ENCODE measurements at regions not wholly inside any gene's neighbourhood (a gene's known extent, or its start where the extent isn't known, plus 50 kb on each side); places are given as distances from the start of the nearest gene placed in this dataset.

- no peaks in the 10 kb centered on the region for H3K27me3 Mint-ChIP-seq
- ChIA-PET POLR2A (ENCODE audit: partially characterized antibody) (no interaction called here), CTCF (ENCODE audit: partially characterized antibody) (no interaction called here)
- no peak overlapping the region for H3K27ac ChIP-seq (ENCODE audit: low read depth, low read length)
- no peak overlapping the region for H3K4me3 ChIP-seq (ENCODE audit: low read length in 2 of 2)
- no peaks in the 10 kb centered on the region for H3K4me1 Mint-ChIP-seq
- H3K4me1 ChIP-seq (ENCODE audit: insufficient read depth, low read length) = no peaks in the 10 kb centered on the region
- peaks cover 0 to 3% of the 10 kb centered on the region in 2 donors for H3K9me3 ChIP-seq (ENCODE audit: control insufficient read depth in 1 of 2, low read length in 2 of 2)
- no peaks in the 10 kb centered on the region for H3K27me3 ChIP-seq (ENCODE audit: insufficient read depth, low read length)
- intact Hi-C loops (cut with micrococcal nuclease) = no loop called here
- H3K27ac Mint-ChIP-seq = no peak overlapping the region
- H3K4me3 Mint-ChIP-seq = no peak overlapping the region
- H3K36me3 Mint-ChIP-seq = no peaks in the 10 kb centered on the region
- no peaks in the 10 kb centered on the region for H3K36me3 ChIP-seq (ENCODE audit: insufficient read depth, low read length)
- DNase-seq = no peak
- peaks cover 3 to 34% (median 16%) of the 10 kb centered on the region in 8 donors for H3K9me3 Mint-ChIP-seq
Observed at GRCh38 chr18:39751921-39752320, 2186.3 kb upstream of the CELF4 start.

GRCh38 chr18:39751161-39751560, 2185.6 kb upstream of the CELF4 start:
- peaks cover 3 to 29% (median 14%) of the 10 kb centered on the region in 8 donors for H3K9me3 Mint-ChIP-seq
- Histone ChIP-seq H3K27me3 (ENCODE audit: insufficient read depth, low read length) (no peaks in the 10 kb centered on the region), H3K27ac (ENCODE audit: low read depth, low read length) (no peak overlapping the region), H3K4me1 (ENCODE audit: insufficient read depth, low read length) (no peaks in the 10 kb centered on the region), H3K4me3 (ENCODE audit: low read length in 2 of 2) (no peak overlapping the region), H3K9me3 (ENCODE audit: control insufficient read depth in 1 of 2, low read length in 2 of 2) (peaks cover 0 to 3% of the 10 kb centered on the region in 2 donors), H3K36me3 (ENCODE audit: insufficient read depth, low read length) (no peaks in the 10 kb centered on the region)
- no peak overlapping the region for H3K4me3 Mint-ChIP-seq
- H3K36me3 Mint-ChIP-seq = no peaks in the 10 kb centered on the region
- H3K27me3 Mint-ChIP-seq = no peaks in the 10 kb centered on the region
- ChIA-PET CTCF (ENCODE audit: partially characterized antibody) (no interaction called here), POLR2A (ENCODE audit: partially characterized antibody) (no interaction called here)
- DNase-seq = no peak
- H3K27ac Mint-ChIP-seq = no peak overlapping the region
- intact Hi-C loops (cut with micrococcal nuclease) = no loop called here
- H3K4me1 Mint-ChIP-seq = no peaks in the 10 kb centered on the region

GRCh38 chr18:39749154-39749553, 2183.6 kb upstream of the CELF4 start:
- H3K9me3 ChIP-seq (ENCODE audit: control insufficient read depth in 1 of 2, low read length in 2 of 2) = peaks cover 0 to 3% of the 10 kb centered on the region in 2 donors
- H3K4me1 Mint-ChIP-seq = no peaks in the 10 kb centered on the region
- H3K27ac Mint-ChIP-seq = no peak overlapping the region
- no peaks in the 10 kb centered on the region for H3K27me3 ChIP-seq (ENCODE audit: insufficient read depth, low read length)
- H3K4me3 Mint-ChIP-seq = no peak overlapping the region
- no peaks in the 10 kb centered on the region for H3K36me3 Mint-ChIP-seq
- intact Hi-C loops (cut with micrococcal nuclease) = no loop called here
- H3K27ac ChIP-seq (ENCODE audit: low read depth, low read length) = no peak overlapping the region
- H3K4me1 ChIP-seq (ENCODE audit: insufficient read depth, low read length) = no peaks in the 10 kb centered on the region
- H3K36me3 ChIP-seq (ENCODE audit: insufficient read depth, low read length) = no peaks in the 10 kb centered on the region
- DNase-seq = no peak
- ChIA-PET CTCF (ENCODE audit: partially characterized antibody) (no interaction called here), POLR2A (ENCODE audit: partially characterized antibody) (no interaction called here)
- no peaks in the 10 kb centered on the region for H3K27me3 Mint-ChIP-seq
- H3K4me3 ChIP-seq (ENCODE audit: low read length in 2 of 2) = no peak overlapping the region
- H3K9me3 Mint-ChIP-seq = peaks cover 2 to 19% (median 8%) of the 10 kb centered on the region in 8 donors

GRCh38 chr18:39748727-39749126, 2183.1 kb upstream of the CELF4 start:
- no peak for DNase-seq
- Histone ChIP-seq H3K27me3 (ENCODE audit: insufficient read depth, low read length) (no peaks in the 10 kb centered on the region), H3K36me3 (ENCODE audit: insufficient read depth, low read length) (no peaks in the 10 kb centered on the region), H3K4me1 (ENCODE audit: insufficient read depth, low read length) (no peaks in the 10 kb centered on the region), H3K27ac (ENCODE audit: low read depth, low read length) (no peak overlapping the region), H3K9me3 (ENCODE audit: control insufficient read depth in 1 of 2, low read length in 2 of 2) (peaks cover 0 to 3% of the 10 kb centered on the region in 2 donors), H3K4me3 (ENCODE audit: low read length in 2 of 2) (no peak overlapping the region)
- Mint-ChIP-seq H3K4me1 (no peaks in the 10 kb centered on the region), H3K4me3 (no peak overlapping the region), H3K36me3 (no peaks in the 10 kb centered on the region), H3K9me3 (peaks cover 2 to 17% (median 8%) of the 10 kb centered on the region in 8 donors), H3K27me3 (no peaks in the 10 kb centered on the region), H3K27ac (no peak overlapping the region)
- CTCF ChIA-PET (ENCODE audit: partially characterized antibody) = no interaction called here
- intact Hi-C loops (cut with micrococcal nuclease) = no loop called here
- POLR2A ChIA-PET (ENCODE audit: partially characterized antibody) = no interaction called here

- no peak overlapping the region for H3K27ac Mint-ChIP-seq
- H3K4me3 Mint-ChIP-seq = peak overlapping the region in 1 of 8 donors; percentile 1
- peaks cover 0 to 3% of the 10 kb centered on the region in 2 donors for H3K9me3 ChIP-seq (ENCODE audit: control insufficient read depth in 1 of 2, low read length in 2 of 2)
- H3K4me1 ChIP-seq (ENCODE audit: insufficient read depth, low read length) = no peaks in the 10 kb centered on the region
- DNase-seq = no peak
- H3K27ac ChIP-seq (ENCODE audit: low read depth, low read length) = no peak overlapping the region
- H3K9me3 Mint-ChIP-seq = peaks cover 2 to 8% (median 3%) of the 10 kb centered on the region in 8 donors
- ChIA-PET CTCF (ENCODE audit: partially characterized antibody) (no interaction called here), POLR2A (ENCODE audit: partially characterized antibody) (no interaction called here)
- intact Hi-C loops (cut with micrococcal nuclease) = no loop called here
- H3K36me3 Mint-ChIP-seq = no peaks in the 10 kb centered on the region
- H3K4me3 ChIP-seq (ENCODE audit: low read length in 2 of 2) = no peak overlapping the region
- no peaks in the 10 kb centered on the region for H3K36me3 ChIP-seq (ENCODE audit: insufficient read depth, low read length)
- no peaks in the 10 kb centered on the region for H3K4me1 Mint-ChIP-seq
- H3K27me3 ChIP-seq (ENCODE audit: insufficient read depth, low read length) = no peaks in the 10 kb centered on the region
- H3K27me3 Mint-ChIP-seq = no peaks in the 10 kb centered on the region
Observed at GRCh38 chr18:39746201-39746600, 2180.6 kb upstream of the CELF4 start.

- CTCF ChIA-PET (ENCODE audit: partially characterized antibody) = no interaction called here
- Histone ChIP-seq H3K4me1 (ENCODE audit: insufficient read depth, low read length) (no peaks in the 10 kb centered on the region), H3K27me3 (ENCODE audit: insufficient read depth, low read length) (no peaks in the 10 kb centered on the region), H3K4me3 (ENCODE audit: low read length in 2 of 2) (no peak overlapping the region), H3K36me3 (ENCODE audit: insufficient read depth, low read length) (no peaks in the 10 kb centered on the region), H3K9me3 (ENCODE audit: control insufficient read depth in 1 of 2, low read length in 2 of 2) (no peaks in the 10 kb centered on the region), H3K27ac (ENCODE audit: low read depth, low read length) (no peak overlapping the region)
- no peaks in the 10 kb centered on the region for H3K27me3 Mint-ChIP-seq
- intact Hi-C loops (cut with micrococcal nuclease) = no loop called here
- no peak overlapping the region for H3K4me3 Mint-ChIP-seq
- no peaks in the 10 kb centered on the region for H3K4me1 Mint-ChIP-seq
- H3K27ac Mint-ChIP-seq = no peak overlapping the region
- POLR2A ChIA-PET (ENCODE audit: partially characterized antibody) = no interaction called here
- H3K36me3 Mint-ChIP-seq = no peaks in the 10 kb centered on the region
- no peak for DNase-seq
- H3K9me3 Mint-ChIP-seq = peaks cover 0 to 9% (median 3%) of the 10 kb centered on the region in 8 donors
Observed at GRCh38 chr18:39743463-39743862, 2177.9 kb upstream of the CELF4 start.

GRCh38 chr18:39741755-39742466, 2176.3 kb upstream of the CELF4 start:
- Mint-ChIP-seq H3K27ac (no peak overlapping the region), H3K27me3 (no peaks in the 10 kb centered on the region), H3K4me3 (no peak overlapping the region), H3K9me3 (peaks cover 0 to 7% (median 3%) of the 10 kb centered on the region in 8 donors), H3K36me3 (no peaks in the 10 kb centered on the region), H3K4me1 (no peaks in the 10 kb centered on the region)
- POLR2A ChIA-PET (ENCODE audit: partially characterized antibody) = no interaction called here
- Histone ChIP-seq H3K27me3 (ENCODE audit: insufficient read depth, low read length) (no peaks in the 10 kb centered on the region), H3K36me3 (ENCODE audit: insufficient read depth, low read length) (no peaks in the 10 kb centered on the region), H3K27ac (ENCODE audit: low read depth, low read length) (no peak overlapping the region), H3K4me1 (ENCODE audit: insufficient read depth, low read length) (no peaks in the 10 kb centered on the region), H3K4me3 (ENCODE audit: low read length in 2 of 2) (no peak overlapping the region), H3K9me3 (ENCODE audit: control insufficient read depth in 1 of 2, low read length in 2 of 2) (no peaks in the 10 kb centered on the region)
- intact Hi-C loops (cut with micrococcal nuclease) = no loop called here
- DNase-seq = no peak
- CTCF ChIA-PET (ENCODE audit: partially characterized antibody) = no interaction called here

GRCh38 chr18:39737869-39738268, 2172.3 kb upstream of the CELF4 start:
- Mint-ChIP-seq H3K27me3 (no peaks in the 10 kb centered on the region), H3K36me3 (no peaks in the 10 kb centered on the region), H3K4me3 (no peak overlapping the region), H3K9me3 (peaks cover 0 to 12% (median 4%) of the 10 kb centered on the region in 8 donors), H3K27ac (no peak overlapping the region), H3K4me1 (no peaks in the 10 kb centered on the region)
- intact Hi-C loops (cut with micrococcal nuclease) = no loop called here
- Histone ChIP-seq H3K27me3 (ENCODE audit: insufficient read depth, low read length) (no peaks in the 10 kb centered on the region), H3K27ac (ENCODE audit: low read depth, low read length) (no peak overlapping the region), H3K36me3 (ENCODE audit: insufficient read depth, low read length) (no peaks in the 10 kb centered on the region), H3K4me1 (ENCODE audit: insufficient read depth, low read length) (no peaks in the 10 kb centered on the region), H3K4me3 (ENCODE audit: low read length in 2 of 2) (no peak overlapping the region), H3K9me3 (ENCODE audit: control insufficient read depth in 1 of 2, low read length in 2 of 2) (no peaks in the 10 kb centered on the region)
- ChIA-PET POLR2A (ENCODE audit: partially characterized antibody) (no interaction called here), CTCF (ENCODE audit: partially characterized antibody) (no interaction called here)
- no peak for DNase-seq

Measured in CD4-positive, alpha-beta memory T cell (primary cell).